ENCODE measurements at regions not wholly inside any gene's neighbourhood (a gene's known extent, or its start where the extent isn't known, plus 50 kb on each side); places are given as distances from the start of the nearest gene placed in this dataset.

GRCh38 chr11:92317721-92318120 lies 93.1 kb downstream of the FAT3 start:
- H3K27ac ChIP-seq (replicated peaks), result no peak overlapping the region
- H3K27me3 ChIP-seq (ENCODE audit: low read depth), result no peaks in the 10 kb centered on the region
- DNase-seq, result no peak
- H3K4me1 ChIP-seq, result peaks cover 7% of the 10 kb centered on the region
- TF ChIP-seq CTCF (IDR thresholded peaks at IDR 0.05; ENCODE audit: borderline replicate concordance), result no peak
- no peaks in the 10 kb centered on the region for H3K36me3 ChIP-seq
- H3K4me3 ChIP-seq, result no peak overlapping the region
- H3K9me3 ChIP-seq (replicated peaks), result no peaks in the 10 kb centered on the region
- intact Hi-C loops (cut with micrococcal nuclease), result no loop called here

GRCh38 chr11:92322225-92322624 lies 97.6 kb downstream of the FAT3 start:
- no peaks in the 10 kb centered on the region for H3K4me1 ChIP-seq
- intact Hi-C loops (cut with micrococcal nuclease), result no loop called here

GRCh38 chr11:92324890-92325289 lies 100.3 kb downstream of the FAT3 start:
- TF ChIP-seq CTCF (IDR thresholded peaks at IDR 0.05; ENCODE audit: borderline replicate concordance), result no peak
- no peaks in the 10 kb centered on the region for H3K27me3 ChIP-seq (ENCODE audit: low read depth)
- H3K36me3 ChIP-seq, result no peaks in the 10 kb centered on the region
- H3K9me3 ChIP-seq (replicated peaks), result peaks cover 15% of the 10 kb centered on the region
- H3K27ac ChIP-seq (replicated peaks), result no peak overlapping the region
- DNase-seq, result no peak
- no peak overlapping the region for H3K4me3 ChIP-seq
- intact Hi-C loops (cut with micrococcal nuclease), result no loop called here
- H3K4me1 ChIP-seq, result no peaks in the 10 kb centered on the region

More at GRCh38 chr11:92322225-92322624, 97.6 kb downstream of the FAT3 start:
- no peaks in the 10 kb centered on the region for H3K36me3 ChIP-seq
- no peak overlapping the region for H3K27ac ChIP-seq (replicated peaks)
- no peaks in the 10 kb centered on the region for H3K27me3 ChIP-seq (ENCODE audit: low read depth)
- H3K4me3 ChIP-seq, result no peak overlapping the region
- H3K9me3 ChIP-seq (replicated peaks), result peaks cover 15% of the 10 kb centered on the region
- no peak for DNase-seq
- TF ChIP-seq CTCF (IDR thresholded peaks at IDR 0.05; ENCODE audit: borderline replicate concordance), result no peak

GRCh38 chr11:92325416-92325815 lies 100.8 kb downstream of the FAT3 start:
- Histone ChIP-seq H3K27ac (replicated peaks) (no peak overlapping the region), H3K9me3 (replicated peaks) (peaks cover 15% of the 10 kb centered on the region), H3K27me3 (ENCODE audit: low read depth) (no peaks in the 10 kb centered on the region), H3K4me3 (no peak overlapping the region), H3K4me1 (no peaks in the 10 kb centered on the region), H3K36me3 (no peaks in the 10 kb centered on the region)
- intact Hi-C loops (cut with micrococcal nuclease), result no loop called here
- TF ChIP-seq CTCF (IDR thresholded peaks at IDR 0.05; ENCODE audit: borderline replicate concordance), result no peak
- DNase-seq, result no peak

- no peak for TF ChIP-seq CTCF (IDR thresholded peaks at IDR 0.05; ENCODE audit: borderline replicate concordance)
- Histone ChIP-seq H3K36me3 (no peaks in the 10 kb centered on the region), H3K27me3 (ENCODE audit: low read depth) (peaks cover 6% of the 10 kb centered on the region), H3K27ac (replicated peaks) (no peak overlapping the region), H3K4me3 (no peak overlapping the region), H3K4me1 (no peaks in the 10 kb centered on the region), H3K9me3 (replicated peaks) (peaks cover 3% of the 10 kb centered on the region)
- no peak for DNase-seq
- intact Hi-C loops (cut with micrococcal nuclease), result no loop called here
Observed at GRCh38 chr11:92329137-92329536, 104.5 kb downstream of the FAT3 start.

- Histone ChIP-seq H3K27me3 (ENCODE audit: low read depth) (peaks cover 6% of the 10 kb centered on the region), H3K4me3 (no peak overlapping the region), H3K9me3 (replicated peaks) (no peaks in the 10 kb centered on the region), H3K27ac (replicated peaks) (no peak overlapping the region), H3K4me1 (no peaks in the 10 kb centered on the region), H3K36me3 (no peaks in the 10 kb centered on the region)
- no peak for TF ChIP-seq CTCF (IDR thresholded peaks at IDR 0.05; ENCODE audit: borderline replicate concordance)
- intact Hi-C loops (cut with micrococcal nuclease), result no loop called here
- no peak for DNase-seq
Observed at GRCh38 chr11:92329646-92330045, 105.0 kb downstream of the FAT3 start.

Data from left ventricle myocardium inferior (tissue), 1 donor.